LoVo (cell line): ENCODE measurements at regions not wholly inside any gene's neighbourhood (a gene's known extent, or its start where the extent isn't known, plus 50 kb on each side); places are given as distances from the start of the nearest gene placed in this dataset.
"Not testable (repeated sequence)": the region's sequence is repeated elsewhere in the genome, so short reads cannot be mapped to it uniquely, and the experiment has no call there.

ENCODE experiments used
- DNase-seq: peaks from one replicate; pipeline ENCODE4 v3.0.0-alpha.2; 2016; ENCODE audit warnings: low spot score

GRCh38 chr3:195999176-195999575 is 82.7 kb downstream of the TFRC start:
- DNase-seq, result not testable (repeated sequence)

DNA sequence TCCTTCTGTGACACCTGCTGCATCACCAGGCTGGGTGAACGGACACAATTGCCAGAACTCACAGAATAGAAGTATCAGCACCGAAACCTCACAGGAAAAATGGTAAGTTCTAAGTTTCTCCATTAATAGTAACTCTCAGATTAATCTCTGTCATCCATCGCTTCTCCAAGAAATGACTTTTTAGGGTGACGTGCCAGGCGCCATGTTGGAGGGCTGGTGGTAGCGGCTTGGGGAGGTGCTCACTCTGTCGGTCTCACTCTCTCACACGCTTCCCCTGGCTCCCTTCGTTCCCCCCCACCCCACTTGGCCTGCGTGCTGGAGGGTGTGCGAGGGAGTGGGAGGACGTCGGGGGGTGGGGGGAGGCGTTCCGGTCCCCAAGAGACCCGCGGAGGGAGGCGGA is 85.6 kb downstream of the TFRC start:
- DNase-seq, result not testable (repeated sequence)

DNA sequence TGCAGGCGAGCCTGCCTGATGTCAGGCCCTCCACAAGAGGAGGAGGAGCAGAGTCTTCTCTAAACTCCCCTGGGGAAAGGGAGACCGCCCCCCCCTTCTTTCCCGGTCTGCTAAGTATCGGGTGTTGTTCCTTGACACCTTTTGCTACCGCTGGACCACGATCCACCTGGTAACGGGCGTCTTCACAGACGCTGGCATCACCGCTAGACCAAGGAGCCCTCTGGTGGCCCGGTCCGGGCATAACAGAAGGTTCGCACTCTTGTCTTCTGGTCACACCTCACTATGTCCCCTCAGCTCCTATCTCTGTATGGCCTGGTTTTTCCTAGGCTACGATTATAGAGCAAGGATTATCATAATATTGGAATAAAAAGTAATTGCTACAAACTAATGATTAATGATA is 86.0 kb upstream of the TNK2 start:
- DNase-seq, result peak; percentile 15

GRCh38 chr3:195993671-195994070 is 85.3 kb upstream of the TNK2 start:
- DNase-seq, result not testable (repeated sequence)

DNA sequence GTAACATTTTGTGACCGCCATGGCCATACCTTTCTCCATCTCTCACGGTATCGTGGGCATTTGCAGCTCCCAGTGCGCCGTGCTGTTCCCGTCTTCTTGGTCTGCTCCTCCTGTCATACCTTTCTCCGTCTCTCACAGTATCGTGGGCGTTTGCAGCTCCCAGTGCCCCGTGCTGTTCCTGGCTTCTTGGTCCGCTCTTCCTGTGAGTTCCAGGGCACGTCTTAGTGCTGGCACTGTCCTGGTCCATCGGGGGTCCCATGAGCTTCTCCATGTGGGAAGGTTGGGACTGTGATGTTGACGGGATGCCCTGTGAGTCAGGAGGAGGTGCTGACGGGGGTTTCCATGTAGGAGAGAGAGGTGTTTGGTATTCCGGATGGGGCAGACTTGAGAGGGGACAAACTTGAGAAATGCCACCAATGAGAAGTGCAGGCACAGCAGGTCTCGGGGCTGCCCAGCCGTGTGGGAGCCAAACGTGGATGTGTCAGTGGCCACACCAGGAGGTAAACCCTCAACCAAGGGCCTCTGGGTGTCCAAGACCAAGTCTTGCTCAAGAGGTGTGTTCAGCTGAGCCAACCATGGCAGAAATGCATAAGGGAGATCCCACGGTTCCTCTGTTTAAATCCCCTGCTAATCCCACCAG is 84.7 kb upstream of the TNK2 start:
- not testable (repeated sequence) for DNase-seq

DNA sequence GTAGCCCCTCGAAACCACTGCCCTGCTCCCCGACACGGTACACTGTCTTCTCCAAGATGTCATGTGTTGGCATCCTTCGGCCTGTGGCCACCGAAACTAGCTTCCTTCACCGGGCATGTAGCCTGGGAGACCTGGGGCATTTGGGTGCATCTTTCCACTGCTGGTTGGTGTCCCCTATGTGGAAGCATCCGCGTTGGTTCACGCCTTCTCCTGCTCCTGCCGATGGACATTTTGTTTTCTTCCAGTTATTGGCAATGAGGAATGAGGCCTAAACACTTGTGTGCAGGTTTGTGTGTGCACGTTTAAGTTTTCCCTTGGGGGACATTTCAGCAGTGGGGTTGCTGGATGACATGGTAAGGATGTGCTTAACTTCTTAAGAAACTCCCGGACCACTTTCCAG is 83.6 kb upstream of the TNK2 start:
- not testable (repeated sequence) for DNase-seq

- DNase-seq, result not testable (repeated sequence)
Observed at GRCh38 chr3:195991243-195991642, 82.9 kb upstream of the TNK2 start.

- not testable (repeated sequence) for DNase-seq
Observed at GRCh38 chr3:195990841-195991174, 82.5 kb upstream of the TNK2 start.

- DNase-seq, result peak; percentile 88
Observed at GRCh38 chr3:195989921-195990840, 81.8 kb upstream of the TNK2 start.

GRCh38 chr3:195989197-195989920 is 81.0 kb upstream of the TNK2 start:
- not testable (repeated sequence) for DNase-seq

DNA sequence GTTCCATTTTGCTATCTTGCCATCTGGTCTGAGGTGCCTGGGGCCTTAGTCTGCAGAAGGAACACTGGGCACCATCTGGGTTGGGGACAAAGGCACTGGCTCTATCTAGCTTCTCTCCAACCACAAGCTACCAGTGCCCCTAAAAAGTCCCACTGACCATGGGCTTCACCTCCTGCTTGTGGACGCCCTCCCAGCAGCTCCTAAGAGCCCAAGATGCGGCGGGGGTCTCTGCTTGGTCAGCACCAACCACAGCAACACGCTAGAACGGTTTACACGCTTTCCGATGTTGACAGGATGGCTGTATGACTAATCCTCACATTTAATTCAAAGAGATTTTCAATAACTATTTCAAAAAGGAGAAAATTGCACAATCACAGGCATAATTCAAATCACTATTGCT is 80.4 kb upstream of the TNK2 start:
- DNase-seq, result not testable (repeated sequence)

GRCh38 chr3:195987001-195987400 is 78.7 kb upstream of the TNK2 start:
- DNase-seq, result not testable (repeated sequence)

GRCh38 chr3:195986576-195986975 is 78.2 kb upstream of the TNK2 start:
- DNase-seq, result not testable (repeated sequence)

GRCh38 chr3:195985348-195985920 is 77.1 kb upstream of the TNK2 start:
- DNase-seq, result not testable (repeated sequence)

DNA sequence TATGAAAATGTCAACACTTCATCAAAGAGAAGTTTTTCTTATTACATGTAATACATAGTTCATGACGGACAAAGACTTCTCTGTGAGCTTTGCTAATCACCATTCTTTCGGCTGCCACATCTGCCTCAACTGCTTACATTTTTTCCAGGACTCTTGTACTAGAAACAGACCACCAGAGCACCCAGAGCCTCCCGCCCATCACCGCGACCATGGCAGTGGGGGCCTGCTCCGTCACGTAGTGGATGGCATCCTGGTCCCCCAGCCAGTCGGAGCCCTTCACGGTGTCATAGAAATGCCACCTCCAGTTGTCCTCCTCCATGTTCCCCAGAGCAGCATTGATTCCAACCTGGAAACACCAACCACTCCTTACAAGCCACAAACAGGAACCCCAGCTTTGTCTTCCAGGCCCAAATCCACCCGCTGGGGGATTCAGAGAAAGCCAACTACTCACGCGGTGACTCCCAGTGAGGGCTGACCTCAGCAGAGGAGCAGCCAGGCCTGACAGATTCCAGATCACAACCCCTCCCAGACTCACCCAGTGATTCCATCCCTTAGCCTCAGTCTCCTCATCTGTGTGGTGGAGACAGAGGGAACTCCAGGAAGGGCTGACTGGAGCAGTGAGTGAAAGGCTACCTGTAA is 76.2 kb upstream of the TNK2 start:
- not testable (repeated sequence) for DNase-seq

GRCh38 chr3:195983880-195984279 is 75.5 kb upstream of the TNK2 start:
- not testable (repeated sequence) for DNase-seq

DNA sequence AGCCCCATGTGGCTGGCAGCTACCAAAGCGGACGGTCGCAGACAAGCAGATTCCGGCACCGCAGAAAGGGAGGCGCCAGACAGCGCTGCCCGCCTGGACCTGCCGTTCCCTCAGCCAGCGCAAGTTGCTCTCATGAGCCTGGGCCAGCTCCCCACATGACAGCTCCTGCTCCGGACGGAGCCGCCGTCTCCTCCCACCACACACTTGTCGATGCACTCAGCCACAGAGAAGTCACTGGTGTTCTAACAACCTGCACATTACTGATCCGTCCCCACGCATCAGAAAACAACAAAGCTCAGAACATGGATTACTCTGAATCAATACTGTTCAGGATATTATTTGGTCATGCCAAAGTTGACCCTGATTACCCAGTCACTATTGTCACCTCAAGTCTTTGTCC is 74.4 kb upstream of the TNK2 start:
- DNase-seq, result not testable (repeated sequence)

DNA sequence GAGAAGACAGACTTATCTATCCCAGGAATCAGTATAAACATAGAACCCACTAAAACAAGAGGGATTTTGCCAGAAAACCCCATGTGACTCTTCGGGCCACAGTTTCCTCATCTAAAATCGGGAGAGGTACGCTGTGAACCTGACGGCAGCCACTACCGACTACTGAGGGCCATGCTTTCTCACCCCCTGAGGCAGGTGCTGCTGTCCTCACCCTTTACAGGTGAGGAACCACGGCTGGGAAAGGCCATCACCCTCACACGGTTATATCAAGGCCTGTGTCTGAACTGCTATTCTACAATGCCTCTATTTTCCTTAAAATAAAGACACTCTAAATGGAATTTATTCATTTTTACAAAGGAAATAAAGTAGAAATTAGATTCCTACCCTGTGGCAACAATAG is 73.4 kb upstream of the TNK2 start:
- DNase-seq, result not testable (repeated sequence)

- DNase-seq, result not testable (repeated sequence)
Observed at GRCh38 chr3:195979877-195980276, 71.5 kb upstream of the TNK2 start.

GRCh38 chr3:195978585-195978984 is 70.2 kb upstream of the TNK2 start:
- not testable (repeated sequence) for DNase-seq

GRCh38 chr3:195976876-195977275 is 68.5 kb upstream of the TNK2 start:
- not testable (repeated sequence) for DNase-seq

DNA sequence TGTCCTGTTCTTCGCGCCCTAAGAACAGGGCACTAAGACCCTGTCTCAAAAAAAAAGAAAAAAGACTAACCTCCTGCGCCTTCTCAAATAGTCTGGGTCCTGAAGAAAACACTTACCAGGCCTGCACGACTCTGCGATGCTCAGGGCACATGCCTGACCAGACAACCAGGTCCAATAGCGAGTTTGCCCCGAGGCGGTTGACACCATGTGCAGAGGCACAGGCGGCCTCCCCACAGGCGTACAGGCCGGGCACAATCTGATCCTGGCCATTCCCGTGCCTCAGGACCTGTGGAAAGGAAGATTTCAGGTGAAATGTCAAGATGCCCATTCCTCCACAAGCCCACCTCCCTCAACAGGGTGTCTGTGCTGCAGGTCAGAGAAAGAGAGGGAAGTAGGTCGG is 65.9 kb upstream of the TNK2 start:
- not testable (repeated sequence) for DNase-seq
